Endodermal cell (in vitro differentiated cells): ENCODE measurements at regions not wholly inside any gene's neighbourhood (a gene's known extent, or its start where the extent isn't known, plus 50 kb on each side); places are given as distances from the start of the nearest gene placed in this dataset.
"Not testable (repeated sequence)": the region's sequence is repeated elsewhere in the genome, so short reads cannot be mapped to it uniquely, and the experiment has no call there.

ENCODE experiments used
- DNase-seq: peaks from one replicate; pipeline ENCODE4 v3.0.0-alpha.2; 2017
- H3K27ac ChIP-seq: 2 replicates; pipeline ENCODE4 v1.5.1; 2013; ENCODE audit warnings: mild to moderate bottlenecking, low read depth, low read length, moderate library complexity
- H3K27me3 ChIP-seq: 2 replicates; pipeline ENCODE4 v1.6.1; 2013; ENCODE audit warnings: mild to moderate bottlenecking, low read length, moderate library complexity; ENCODE audit not compliant: insufficient read depth, control insufficient read depth, poor library complexity, severe bottlenecking
- H3K36me3 ChIP-seq: 2 replicates; pipeline ENCODE4 v1.7.0; 2013; ENCODE audit warnings: mild to moderate bottlenecking, low read length, moderate library complexity; ENCODE audit not compliant: control insufficient read depth, insufficient read depth
- H3K4me1 ChIP-seq: one replicate; pipeline ENCODE4 v1.7.0; 2013; ENCODE audit warnings: low read length; ENCODE audit not compliant: control insufficient read depth, insufficient read depth
- H3K4me3 ChIP-seq: 2 replicates; pipeline ENCODE4 v1.5.1; 2013; ENCODE audit warnings: mild to moderate bottlenecking, low read length, moderate library complexity
- H3K9ac ChIP-seq: 2 replicates; pipeline ENCODE4 v1.6.1; 2013; ENCODE audit warnings: mild to moderate bottlenecking, low read length, moderate library complexity; ENCODE audit not compliant: poor library complexity, severe bottlenecking; ENCODE audit errors: extremely low read depth
- H3K9me3 ChIP-seq: 2 replicates; pipeline ENCODE4 v1.6.1; 2013; ENCODE audit warnings: mild to moderate bottlenecking, low read length, moderate library complexity; ENCODE audit not compliant: control insufficient read depth
- H3K27ac Mint-ChIP-seq: 2 replicates; pipeline ENCODE4 v1.8.0; 2020; ENCODE audit warnings: mixed read lengths
- H3K27me3 Mint-ChIP-seq: 2 replicates; pipeline ENCODE4 v1.8.0; 2021; ENCODE audit warnings: mild to moderate bottlenecking, mixed read lengths; ENCODE audit not compliant: insufficient read depth
- H3K36me3 Mint-ChIP-seq: 2 replicates; pipeline ENCODE4 v1.8.0; 2020; ENCODE audit warnings: low read depth, mixed read lengths
- H3K4me1 Mint-ChIP-seq: 2 replicates; pipeline ENCODE4 v1.8.0; 2020; ENCODE audit warnings: mixed read lengths
- H3K4me3 Mint-ChIP-seq: 2 replicates; pipeline ENCODE4 v1.8.0; 2020; ENCODE audit warnings: mild to moderate bottlenecking, moderate library complexity, mixed read lengths
- H3K9me3 Mint-ChIP-seq: 2 replicates; pipeline ENCODE4 v1.8.0; 2020; ENCODE audit warnings: mild to moderate bottlenecking, mixed read lengths
- WGBS, 2 experiments: methylation state at CpG; one replicate each; pipeline versions ENCODE4 v1.1.5 to v1.1.7; 2013; ENCODE audit warnings: missing lambda C conversion rate in 2 of 2, mixed read lengths in 1 of 2; ENCODE audit not compliant: insufficient coverage in 1 of 2, insufficient read length in 1 of 2; 5-methylcytosine and 5-hydroxymethylcytosine counted together

- not testable (repeated sequence) for H3K36me3 ChIP-seq, H3K9me3 ChIP-seq, H3K4me3 Mint-ChIP-seq, H3K9me3 Mint-ChIP-seq, H3K9ac ChIP-seq, H3K4me3 ChIP-seq, H3K36me3 Mint-ChIP-seq, H3K27ac Mint-ChIP-seq, H3K4me1 Mint-ChIP-seq, H3K27ac ChIP-seq, H3K27me3 ChIP-seq, H3K4me1 ChIP-seq, DNase-seq
- WGBS, 2 experiments = 92 to 97% methylated on average over 4 to 5 of the region's 5 CpGs
- H3K27me3 Mint-ChIP-seq = peaks cover 13% of the 10 kb centered on the region
Measured at GRCh38 chr7:76937330-76937729, 94.8 kb downstream of the SPDYE17 start.

DNA sequence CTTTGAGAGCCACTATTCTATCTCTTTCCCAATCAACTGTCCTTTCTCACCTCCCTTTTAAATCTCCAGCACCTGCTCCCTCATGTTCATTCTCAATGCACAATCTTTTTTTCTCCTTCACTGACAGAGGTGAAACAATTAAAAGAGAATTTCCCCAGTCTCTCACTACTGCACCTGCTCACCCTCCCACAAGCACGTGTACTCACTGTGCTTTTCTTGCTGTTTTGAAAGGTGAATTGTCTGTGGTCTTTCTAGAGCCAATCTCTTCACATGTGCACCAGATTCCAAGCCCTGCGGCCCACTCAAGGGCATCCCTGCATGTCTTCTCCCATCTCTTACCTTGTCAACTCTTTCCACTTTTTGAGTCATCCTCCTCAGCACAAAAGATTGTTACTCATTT lies 95.8 kb downstream of the SPDYE17 start:
- H3K4me3 Mint-ChIP-seq, H3K9me3 Mint-ChIP-seq, H3K27ac ChIP-seq, H3K36me3 Mint-ChIP-seq, H3K27me3 ChIP-seq, H3K27ac Mint-ChIP-seq, H3K9ac ChIP-seq, H3K4me3 ChIP-seq, DNase-seq, H3K36me3 ChIP-seq, H3K9me3 ChIP-seq, H3K4me1 ChIP-seq, H3K4me1 Mint-ChIP-seq: not testable (repeated sequence)
- peaks cover 13% of the 10 kb centered on the region for H3K27me3 Mint-ChIP-seq
- 88 to 100% methylated on average over 1 of the region's 2 CpGs for WGBS, 2 experiments

DNA sequence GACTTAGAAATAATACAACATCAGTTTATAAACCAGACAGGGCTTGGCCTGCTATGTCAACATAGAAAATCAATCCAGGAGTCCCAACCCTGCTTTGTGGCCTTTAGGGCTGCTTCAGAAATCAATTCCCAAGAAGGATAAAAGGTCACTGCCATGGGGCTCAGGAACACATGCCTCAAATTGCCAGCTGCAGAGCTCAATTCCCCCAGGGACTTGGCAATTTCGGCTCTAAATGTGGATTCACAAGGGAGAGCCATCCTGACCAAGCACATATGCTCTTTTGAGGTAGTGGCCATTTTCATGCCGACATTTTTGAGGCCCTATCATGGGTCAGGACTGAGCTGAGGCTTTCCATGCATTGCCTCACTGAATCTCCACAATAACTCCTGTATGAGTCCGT lies 97.5 kb downstream of the SPDYE17 start:
- not testable (repeated sequence) for DNase-seq, H3K36me3 Mint-ChIP-seq, H3K9ac ChIP-seq, H3K4me3 ChIP-seq, H3K9me3 ChIP-seq, H3K4me3 Mint-ChIP-seq, H3K4me1 ChIP-seq, H3K36me3 ChIP-seq, H3K4me1 Mint-ChIP-seq, H3K27ac ChIP-seq, H3K27me3 ChIP-seq, H3K27ac Mint-ChIP-seq, H3K9me3 Mint-ChIP-seq
- WGBS, 2 experiments = 83 to 90% methylated on average over 1 to 3 of the region's 3 CpGs
- peaks cover 17% of the 10 kb centered on the region for H3K27me3 Mint-ChIP-seq

DNA sequence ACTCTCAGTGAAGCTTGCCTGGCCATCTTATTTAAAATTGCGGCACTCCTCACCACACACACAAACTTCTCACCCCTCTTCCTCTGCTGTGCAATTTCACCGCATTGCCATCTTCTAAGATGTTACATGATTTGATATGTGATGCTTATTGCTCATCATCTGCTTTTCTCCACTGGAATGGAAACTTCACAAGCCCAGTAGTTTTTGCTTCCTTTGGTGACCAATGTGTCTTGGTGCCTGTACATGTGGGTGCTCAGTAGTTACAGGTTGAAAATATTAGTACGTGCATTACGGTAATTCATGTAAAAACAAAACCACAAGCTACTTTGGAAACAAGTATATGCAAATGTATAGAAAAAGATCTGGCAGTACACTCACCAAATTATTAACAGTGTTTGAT lies 99.2 kb downstream of the SPDYE17 start:
- H3K4me3 ChIP-seq, H3K27ac Mint-ChIP-seq, H3K27me3 ChIP-seq, H3K9me3 ChIP-seq, H3K9me3 Mint-ChIP-seq, DNase-seq, H3K27ac ChIP-seq, H3K36me3 Mint-ChIP-seq, H3K36me3 ChIP-seq, H3K4me3 Mint-ChIP-seq, H3K4me1 ChIP-seq, H3K9ac ChIP-seq: not testable (repeated sequence)
- peaks cover 11% of the 10 kb centered on the region for H3K4me1 Mint-ChIP-seq
- peaks cover 18% of the 10 kb centered on the region for H3K27me3 Mint-ChIP-seq
- WGBS, 2 experiments = 100% methylated on average over 1 of the region's 4 CpGs; no CpG with 5 or more reads in 1 of the 2 experiments

DNA sequence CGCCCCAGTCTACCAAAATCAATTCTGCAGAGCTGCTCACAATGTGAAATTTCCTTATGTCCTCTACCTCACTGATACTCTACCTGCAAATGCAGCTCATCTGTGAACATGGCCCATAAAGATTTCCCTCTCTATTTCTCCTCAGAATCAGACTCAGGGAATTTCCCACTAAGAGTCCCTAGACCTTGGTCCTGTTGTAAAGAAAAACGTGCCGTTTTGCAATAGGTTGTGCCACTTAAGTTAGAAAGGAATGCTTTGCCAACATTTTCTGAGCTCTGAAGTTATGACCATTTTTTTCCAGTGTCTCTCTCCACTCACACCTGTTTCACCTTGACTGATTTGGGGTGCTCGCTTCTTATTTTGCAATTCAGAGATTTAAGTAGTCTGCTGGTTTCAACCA lies 100.7 kb downstream of the SPDYE17 start:
- H3K27ac ChIP-seq = not testable (repeated sequence)
- 80% methylated on average over 2 of the region's 4 CpGs; no CpG with 5 or more reads in 1 of the 2 experiments for WGBS, 2 experiments

DNA sequence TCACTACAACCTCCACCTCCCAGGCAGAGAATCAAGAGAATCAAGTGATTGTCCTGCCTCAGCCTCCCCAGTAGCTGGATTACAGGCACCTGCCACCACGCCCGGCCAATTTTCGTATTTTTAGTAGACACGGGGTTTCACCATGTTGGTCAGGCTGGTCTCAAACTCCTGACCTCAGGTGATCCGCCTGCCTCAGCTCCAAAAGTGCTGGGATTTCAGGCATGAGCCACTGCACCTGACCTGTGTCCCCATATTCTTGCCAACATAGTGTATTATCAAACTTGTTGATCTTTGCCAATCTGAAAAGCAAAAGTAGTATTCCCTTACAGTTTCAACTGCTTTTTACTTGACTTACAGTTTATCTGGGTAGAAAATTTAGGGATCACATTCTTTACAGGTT lies 101.7 kb downstream of the SPDYE17 start:
- H3K4me3 Mint-ChIP-seq, H3K4me3 ChIP-seq, H3K27me3 ChIP-seq, H3K36me3 ChIP-seq, H3K9me3 Mint-ChIP-seq, H3K9me3 ChIP-seq, H3K27ac Mint-ChIP-seq, H3K27me3 Mint-ChIP-seq, H3K36me3 Mint-ChIP-seq, H3K9ac ChIP-seq, DNase-seq, H3K4me1 ChIP-seq, H3K27ac ChIP-seq, H3K4me1 Mint-ChIP-seq: not testable (repeated sequence)
- 93 to 95% methylated on average over 5 of the region's 5 CpGs for WGBS, 2 experiments

More for the DNA sequence above, 100.7 kb downstream of the SPDYE17 start:
- not testable (repeated sequence) for H3K9me3 Mint-ChIP-seq, H3K4me1 ChIP-seq, H3K27me3 ChIP-seq, H3K36me3 Mint-ChIP-seq, H3K4me3 Mint-ChIP-seq, H3K27ac Mint-ChIP-seq, H3K36me3 ChIP-seq, H3K9ac ChIP-seq, H3K4me1 Mint-ChIP-seq, H3K4me3 ChIP-seq, DNase-seq, H3K27me3 Mint-ChIP-seq, H3K9me3 ChIP-seq

- not testable (repeated sequence) for H3K9me3 Mint-ChIP-seq, H3K4me3 ChIP-seq, H3K4me1 ChIP-seq, H3K27ac ChIP-seq, DNase-seq, H3K36me3 ChIP-seq, H3K9me3 ChIP-seq, H3K27me3 ChIP-seq, H3K27me3 Mint-ChIP-seq, H3K4me3 Mint-ChIP-seq, H3K4me1 Mint-ChIP-seq, H3K27ac Mint-ChIP-seq, H3K36me3 Mint-ChIP-seq, H3K9ac ChIP-seq
- WGBS, 2 experiments = 50 to 69% methylated on average over 1 to 3 of the region's 4 CpGs
Measured at GRCh38 chr7:76928751-76929150, 103.4 kb downstream of the SPDYE17 start.
